ENCODE measurements at regions not wholly inside any gene's neighbourhood (a gene's known extent, or its start where the extent isn't known, plus 50 kb on each side); places are given as distances from the start of the nearest gene placed in this dataset.

DNA sequence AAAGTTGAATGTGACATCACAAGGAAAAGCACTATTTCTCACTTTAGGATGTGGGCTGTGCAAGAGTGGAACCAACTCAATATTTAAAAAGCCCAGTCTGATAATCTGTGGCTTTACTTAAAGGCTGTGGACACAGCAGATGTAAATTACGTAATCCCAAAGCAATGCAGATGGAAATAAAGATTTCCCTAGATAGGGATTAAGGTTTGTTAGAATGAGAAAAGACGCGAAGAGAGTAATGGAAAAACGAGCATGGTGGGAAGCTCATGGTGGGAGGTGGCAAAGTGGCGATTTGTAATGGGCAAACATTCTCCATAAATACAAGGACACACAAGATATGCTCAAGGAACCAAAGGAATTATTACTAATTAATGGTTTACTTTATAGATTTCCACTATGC lies 985.5 kb downstream of the FSTL5 start:
- TF ChIP-seq, protein P1, sequence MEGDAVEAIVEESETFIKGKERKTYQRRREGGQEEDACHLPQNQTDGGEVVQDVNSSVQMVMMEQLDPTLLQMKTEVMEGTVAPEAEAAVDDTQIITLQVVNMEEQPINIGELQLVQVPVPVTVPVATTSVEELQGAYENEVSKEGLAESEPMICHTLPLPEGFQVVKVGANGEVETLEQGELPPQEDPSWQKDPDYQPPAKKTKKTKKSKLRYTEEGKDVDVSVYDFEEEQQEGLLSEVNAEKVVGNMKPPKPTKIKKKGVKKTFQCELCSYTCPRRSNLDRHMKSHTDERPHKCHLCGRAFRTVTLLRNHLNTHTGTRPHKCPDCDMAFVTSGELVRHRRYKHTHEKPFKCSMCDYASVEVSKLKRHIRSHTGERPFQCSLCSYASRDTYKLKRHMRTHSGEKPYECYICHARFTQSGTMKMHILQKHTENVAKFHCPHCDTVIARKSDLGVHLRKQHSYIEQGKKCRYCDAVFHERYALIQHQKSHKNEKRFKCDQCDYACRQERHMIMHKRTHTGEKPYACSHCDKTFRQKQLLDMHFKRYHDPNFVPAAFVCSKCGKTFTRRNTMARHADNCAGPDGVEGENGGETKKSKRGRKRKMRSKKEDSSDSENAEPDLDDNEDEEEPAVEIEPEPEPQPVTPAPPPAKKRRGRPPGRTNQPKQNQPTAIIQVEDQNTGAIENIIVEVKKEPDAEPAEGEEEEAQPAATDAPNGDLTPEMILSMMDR (IDR thresholded peaks at IDR 0.05): no peak
- no peak for TF ChIP-seq POLR2A (IDR thresholded peaks at IDR 0.05)
- TF ChIP-seq EP300 (IDR thresholded peaks at IDR 0.05): no peak
- TF ChIP-seq POLR2AphosphoS5 (IDR thresholded peaks at IDR 0.05): no peak
